Lung (tissue), 11 donors: ENCODE measurements at regions not wholly inside any gene's neighbourhood (a gene's known extent, or its start where the extent isn't known, plus 50 kb on each side); places are given as distances from the start of the nearest gene placed in this dataset.

ENCODE experiments used
- ATAC-seq: fragments of 200-7000 bp; cut with Tn5 transposase; one replicate; pipeline ENCODE4 v1.9.1; 2020; ENCODE audit warnings: moderate number of reproducible peaks; ENCODE audit not compliant: insufficient read depth, low FRiP score
- DNase-seq, 3 donors: peaks; one replicate each; pipeline ENCODE4 v3.0.0-alpha.2; 2013 to 2017
- H3K27ac ChIP-seq, 2 donors: one replicate each; pipeline ENCODE4 v1.5.1; 2013; ENCODE audit warnings: mild to moderate bottlenecking in 2 of 2, moderate library complexity in 2 of 2, control low read depth in 1 of 2, inconsistent platforms in 1 of 2, low read depth in 1 of 2, low read length in 1 of 2
- H3K27me3 ChIP-seq, 3 donors: one replicate each; pipeline ENCODE4 v1.5.1; 2013; ENCODE audit warnings: low read length in 2 of 3; ENCODE audit not compliant: control insufficient read depth in 3 of 3, insufficient read depth in 3 of 3
- H3K36me3 ChIP-seq, 4 donors: one replicate each; pipeline ENCODE4 v1.5.1; 2013; ENCODE audit warnings: low read length in 4 of 4, mild to moderate bottlenecking in 1 of 4, moderate library complexity in 1 of 4; ENCODE audit not compliant: control insufficient read depth in 4 of 4, insufficient read depth in 4 of 4
- H3K4me1 ChIP-seq, 5 donors: one replicate each; pipeline ENCODE4 v1.5.1; 2013; ENCODE audit warnings: low read length in 5 of 5, mild to moderate bottlenecking in 2 of 5, moderate library complexity in 1 of 5; ENCODE audit not compliant: control insufficient read depth in 5 of 5, insufficient read depth in 5 of 5
- H3K4me3 ChIP-seq: one replicate; pipeline ENCODE4 v1.5.1; 2013; ENCODE audit warnings: mild to moderate bottlenecking, control low read depth, moderate library complexity
- H3K9ac ChIP-seq, 2 donors: one replicate each; pipeline ENCODE4 v1.5.1; 2013; ENCODE audit warnings: low read length in 2 of 2, control low read depth in 1 of 2; ENCODE audit not compliant: insufficient read depth in 1 of 2
- H3K9me3 ChIP-seq, 4 donors: one replicate each; pipeline ENCODE4 v1.5.1; 2013; ENCODE audit warnings: low read length in 3 of 4, mild to moderate bottlenecking in 1 of 4, moderate library complexity in 1 of 4; ENCODE audit not compliant: control insufficient read depth in 4 of 4, insufficient read depth in 3 of 4
- WGBS, 2 donors: extraction: QIAGEN DNeasy Blood & Tissue Kit; methylation state at CpG; one replicate each; pipeline ENCODE4 v1.1.7; 2013; 5-methylcytosine and 5-hydroxymethylcytosine counted together
- TF ChIP-seq, protein P1 (sequence below): IDR thresholded peaks from 2 replicates; pipeline ENCODE4 v1.5.1; 2012; ENCODE audit warnings: mild to moderate bottlenecking; ENCODE audit errors: control extremely low read depth, extremely low read depth
- donor health status: control.
- donor health status: control.
- donor health status: Bipolar disorder and iron deficiency.
- donor health status: healthy.
- donor health status: DM: yes; HTN: yes; CAD: no.

DNA sequence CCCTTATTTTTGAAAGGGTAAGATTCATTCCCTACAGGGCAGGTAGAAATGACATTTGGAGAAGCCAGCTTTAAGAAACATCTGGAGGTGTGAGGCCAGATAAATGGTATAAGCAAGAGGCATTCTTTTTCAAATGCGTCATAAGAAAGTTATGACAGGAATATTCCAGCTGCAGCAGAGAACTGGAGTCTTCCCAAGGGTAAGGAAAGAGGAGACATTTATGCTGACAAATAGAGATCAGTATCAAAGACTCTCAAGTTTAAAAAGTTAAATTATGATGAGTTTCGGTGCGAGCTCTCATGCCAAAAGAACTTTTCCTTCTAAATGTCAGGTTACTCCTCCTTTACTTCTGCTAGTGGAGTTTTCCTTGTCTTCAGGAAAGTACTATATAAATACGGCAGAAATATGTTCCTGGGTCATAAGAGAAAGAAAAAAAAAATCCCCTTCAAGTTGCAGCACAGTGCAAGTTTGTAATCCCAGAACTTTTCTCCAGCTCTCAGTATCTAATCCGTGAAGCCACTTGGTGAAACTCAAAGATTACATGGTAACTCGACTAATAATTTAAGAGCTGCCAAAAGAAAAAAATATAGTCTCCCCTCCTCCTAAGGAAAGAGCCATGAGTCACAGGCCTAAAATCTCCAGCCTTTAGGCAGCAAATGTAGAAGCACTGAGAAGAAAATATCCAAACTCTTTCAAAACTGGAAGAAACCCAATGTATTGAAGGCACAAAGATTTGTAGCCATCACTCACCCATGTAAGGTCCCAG, 428.1 kb downstream of the MEIS1 start:
- peak overlapping the region in 1 of 2 donors; percentile 22 for H3K27ac ChIP-seq
- peak; percentile 21 for ATAC-seq
- H3K9me3 ChIP-seq: no peaks in the 10 kb centered on the region
- no peaks in the 10 kb centered on the region for H3K36me3 ChIP-seq
- TF ChIP-seq, protein P1, sequence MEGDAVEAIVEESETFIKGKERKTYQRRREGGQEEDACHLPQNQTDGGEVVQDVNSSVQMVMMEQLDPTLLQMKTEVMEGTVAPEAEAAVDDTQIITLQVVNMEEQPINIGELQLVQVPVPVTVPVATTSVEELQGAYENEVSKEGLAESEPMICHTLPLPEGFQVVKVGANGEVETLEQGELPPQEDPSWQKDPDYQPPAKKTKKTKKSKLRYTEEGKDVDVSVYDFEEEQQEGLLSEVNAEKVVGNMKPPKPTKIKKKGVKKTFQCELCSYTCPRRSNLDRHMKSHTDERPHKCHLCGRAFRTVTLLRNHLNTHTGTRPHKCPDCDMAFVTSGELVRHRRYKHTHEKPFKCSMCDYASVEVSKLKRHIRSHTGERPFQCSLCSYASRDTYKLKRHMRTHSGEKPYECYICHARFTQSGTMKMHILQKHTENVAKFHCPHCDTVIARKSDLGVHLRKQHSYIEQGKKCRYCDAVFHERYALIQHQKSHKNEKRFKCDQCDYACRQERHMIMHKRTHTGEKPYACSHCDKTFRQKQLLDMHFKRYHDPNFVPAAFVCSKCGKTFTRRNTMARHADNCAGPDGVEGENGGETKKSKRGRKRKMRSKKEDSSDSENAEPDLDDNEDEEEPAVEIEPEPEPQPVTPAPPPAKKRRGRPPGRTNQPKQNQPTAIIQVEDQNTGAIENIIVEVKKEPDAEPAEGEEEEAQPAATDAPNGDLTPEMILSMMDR: no peak
- H3K4me3 ChIP-seq: no peak overlapping the region
- H3K27me3 ChIP-seq: no peaks in the 10 kb centered on the region
- WGBS, 2 donors: 65 to 82% methylated on average over 6 of the region's 6 CpGs
- H3K9ac ChIP-seq: peak overlapping the region in 1 of 2 donors; percentile 28
- peaks cover 0 to 31% (median 4%) of the 10 kb centered on the region in 5 donors for H3K4me1 ChIP-seq
- peak; percentile 21 to 74 (median 69) for DNase-seq

DNA sequence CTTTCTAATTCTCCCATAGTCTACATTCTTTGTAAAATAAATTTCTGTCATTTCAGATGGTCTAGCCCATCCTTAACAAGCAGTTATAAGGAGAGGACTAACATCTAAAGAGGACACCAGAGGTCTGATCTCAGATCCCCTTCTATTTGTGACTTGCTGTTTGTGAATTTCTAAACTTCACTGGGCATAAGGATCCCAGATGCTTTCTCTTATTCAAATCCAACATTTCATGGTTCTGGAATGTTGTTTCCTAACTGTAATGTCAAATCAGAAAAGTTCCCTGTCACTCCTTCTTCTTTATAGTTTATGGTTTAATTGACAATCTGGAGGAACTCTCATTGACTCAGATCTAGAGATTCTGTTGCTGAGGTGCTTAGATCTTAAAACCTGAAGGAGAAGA, 430.2 kb downstream of the MEIS1 start:
- TF ChIP-seq, protein P1: no peak
- H3K4me1 ChIP-seq: peaks cover 0 to 32% (median 4%) of the 10 kb centered on the region in 5 donors
- no peaks in the 10 kb centered on the region for H3K27me3 ChIP-seq
- ATAC-seq: no peak
- no peak overlapping the region for H3K27ac ChIP-seq
- no peak overlapping the region for H3K4me3 ChIP-seq
- H3K36me3 ChIP-seq: no peaks in the 10 kb centered on the region
- H3K9me3 ChIP-seq: no peaks in the 10 kb centered on the region
- DNase-seq: no peak
- no peak overlapping the region for H3K9ac ChIP-seq

GRCh38 chr2:66866331-66867062, 431.6 kb downstream of the MEIS1 start:
- DNase-seq: peak; percentile 26 to 82 (median 69)
- ATAC-seq: peak; percentile 30
- TF ChIP-seq, protein P1: no peak

More at GRCh38 chr2:66866331-66867062, 431.6 kb downstream of the MEIS1 start:
- Histone ChIP-seq H3K36me3 (no peaks in the 10 kb centered on the region), H3K9me3 (no peaks in the 10 kb centered on the region), H3K4me3 (no peak overlapping the region), H3K9ac (no peak overlapping the region), H3K27me3 (no peaks in the 10 kb centered on the region), H3K27ac (peak overlapping the region in 1 of 2 donors; percentile 52), H3K4me1 (peaks cover 0 to 35% (median 4%) of the 10 kb centered on the region in 5 donors)
- WGBS, 2 donors: 51 to 58% methylated on average over 3 of the region's 3 CpGs
